SW 1271 (cell line): ENCODE measurements at regions not wholly inside any gene's neighbourhood (a gene's known extent, or its start where the extent isn't known, plus 50 kb on each side); places are given as distances from the start of the nearest gene placed in this dataset.

Experiments used
- DNase-seq, 2 experiments: peaks; one replicate each; lab custom pipeline; 2025; lab: John Stamatoyannopoulos, UW

DNA sequence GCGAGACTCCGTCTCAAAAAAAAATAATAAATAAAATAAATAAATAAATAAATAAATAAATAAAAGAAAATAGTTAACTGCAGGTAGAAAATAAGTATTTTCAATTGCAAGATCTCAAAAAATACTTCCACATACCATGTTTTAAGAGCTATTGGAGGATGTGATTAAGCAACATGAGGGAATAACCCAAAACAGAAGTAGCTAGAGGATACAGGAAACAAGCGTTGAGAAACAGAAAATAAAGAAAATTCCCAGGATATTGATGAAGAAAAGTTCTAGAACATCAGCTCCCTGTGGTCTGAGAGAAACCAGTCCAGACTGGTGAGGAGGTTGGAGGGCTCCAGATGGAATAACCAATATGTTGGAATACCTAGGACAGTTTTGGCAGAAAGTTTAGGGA is 57.3 kb upstream of the RND3 start:
- DNase-seq = no peak

DNA sequence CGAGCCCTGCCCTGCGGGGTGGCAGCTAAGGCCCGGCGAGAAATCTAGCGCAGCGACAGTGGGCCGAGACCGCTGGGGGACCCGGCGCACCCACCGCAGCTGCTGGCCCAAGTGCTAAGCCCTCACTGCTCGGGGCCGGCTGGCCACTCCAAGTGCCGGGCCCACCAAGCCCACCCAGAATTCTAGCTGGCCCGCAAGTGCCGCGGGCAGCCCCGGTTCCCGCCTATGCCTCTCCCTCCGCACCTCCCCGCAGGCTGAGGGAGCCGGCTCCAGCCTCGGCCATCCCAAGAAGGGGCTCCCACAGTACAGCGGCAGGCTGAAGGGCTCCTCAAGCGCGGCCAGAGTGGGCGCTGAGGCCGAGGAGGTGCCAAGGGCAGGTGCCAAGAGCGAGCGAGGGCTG is 55.2 kb upstream of the RND3 start:
- DNase-seq = no peak

DNA sequence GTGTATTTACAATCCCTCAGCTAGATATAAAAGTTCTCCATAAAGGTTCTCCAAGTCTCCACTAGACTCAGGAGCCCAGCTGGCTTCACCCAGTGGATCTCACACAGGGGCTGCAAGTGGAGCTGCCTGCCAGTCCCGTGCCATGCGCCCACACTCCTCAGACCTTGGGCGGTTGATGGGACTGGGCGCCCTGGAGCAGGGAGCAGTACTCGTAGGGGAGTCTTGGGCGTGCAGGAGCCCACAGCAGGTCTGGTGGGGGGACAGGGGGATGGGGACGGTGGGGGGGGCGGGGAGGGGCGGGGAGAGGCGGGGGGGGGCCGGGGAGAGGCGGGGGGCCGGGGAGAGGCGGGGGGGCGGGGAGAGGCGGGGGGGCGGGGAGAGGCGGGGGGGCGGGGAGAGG is 54.7 kb upstream of the RND3 start:
- no peak for DNase-seq

DNA sequence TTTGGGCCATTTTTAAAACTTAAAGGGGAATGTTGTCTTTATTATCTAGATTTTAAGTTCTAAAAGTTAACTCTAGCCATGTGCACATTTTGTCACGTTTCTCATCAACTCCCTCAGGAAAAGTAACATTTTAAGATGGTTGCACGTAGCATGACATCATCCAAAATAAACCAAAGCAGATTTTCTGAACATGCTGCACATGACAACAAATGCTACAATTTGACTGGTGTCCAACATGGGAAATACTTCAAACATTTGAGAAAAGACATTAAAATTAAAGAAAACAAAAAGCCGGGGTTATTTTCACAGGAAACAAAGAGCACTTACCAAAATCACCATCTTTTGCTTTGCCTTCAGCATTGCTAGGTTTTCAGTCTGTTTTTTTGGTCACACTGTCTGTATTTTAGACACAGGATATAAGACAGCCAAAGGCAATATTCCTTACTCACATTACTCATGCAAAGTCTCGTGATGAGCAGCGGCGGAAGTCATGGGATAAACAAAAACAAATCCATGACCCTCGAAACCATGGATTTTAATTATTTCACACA is 51.3 kb upstream of the RND3 start:
- no peak for DNase-seq
